ENCODE measurements at regions not wholly inside any gene's neighbourhood (a gene's known extent, or its start where the extent isn't known, plus 50 kb on each side); places are given as distances from the start of the nearest gene placed in this dataset.

DNA sequence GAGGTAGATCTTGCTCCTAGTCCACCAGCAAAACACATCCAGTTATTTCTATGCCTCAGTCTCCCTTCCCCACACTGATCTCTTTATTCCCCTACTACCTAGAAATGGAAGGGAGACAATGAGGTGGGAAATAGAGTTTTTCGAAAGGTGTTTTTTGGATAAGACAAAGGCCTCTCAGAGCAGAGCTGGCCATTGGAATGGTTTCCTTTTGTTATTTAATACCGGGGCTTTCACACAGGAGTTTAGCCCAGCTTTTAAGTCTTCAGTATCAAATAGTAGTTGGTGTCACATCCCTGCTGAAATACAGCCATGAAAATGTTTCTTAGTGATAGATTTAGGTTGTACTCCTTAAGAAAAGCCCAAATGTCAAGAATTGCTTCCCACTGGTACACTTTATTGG, 65.4 kb upstream of the B3GAT1 start:
- TF ChIP-seq CTCF (IDR thresholded peaks at IDR 0.05; ENCODE audit: low read depth, low read length), result no peak
- TF ChIP-seq EZH2phosphoT487 (IDR thresholded peaks at IDR 0.05; ENCODE audit: low read depth), result no peak
